ENCODE measurements at regions not wholly inside any gene's neighbourhood (a gene's known extent, or its start where the extent isn't known, plus 50 kb on each side); places are given as distances from the start of the nearest gene placed in this dataset.

- DNase-seq = no peak
Observed at GRCh38 chr2:120461546-120462537, 115.9 kb downstream of the INHBB start.

- DNase-seq = no peak
Observed at GRCh38 chr2:120463527-120463926, 117.6 kb downstream of the INHBB start.

GRCh38 chr2:120463996-120464395 lies 118.1 kb downstream of the INHBB start:
- DNase-seq = no peak

GRCh38 chr2:120464448-120464931 lies 118.6 kb downstream of the INHBB start:
- DNase-seq = no peak

GRCh38 chr2:120465012-120465700 lies 119.2 kb downstream of the INHBB start:
- DNase-seq = no peak

- no peak for DNase-seq
Observed at GRCh38 chr2:120465701-120465988, 119.7 kb downstream of the INHBB start.

- no peak for DNase-seq
Observed at GRCh38 chr2:120465989-120466703, 120.2 kb downstream of the INHBB start.

- no peak for DNase-seq
Observed at GRCh38 chr2:120466704-120467054, 120.7 kb downstream of the INHBB start.

- no peak for DNase-seq
Observed at GRCh38 chr2:120468136-120468535, 122.2 kb downstream of the INHBB start.

GRCh38 chr2:120469426-120469825 lies 123.5 kb downstream of the INHBB start:
- no peak for DNase-seq

GRCh38 chr2:120470041-120470965 lies 124.4 kb downstream of the INHBB start:
- DNase-seq = no peak

GRCh38 chr2:120471166-120471565 lies 125.2 kb downstream of the INHBB start:
- no peak for DNase-seq

GRCh38 chr2:120472031-120472430 lies 126.1 kb downstream of the INHBB start:
- no peak for DNase-seq

- DNase-seq = no peak
Observed at GRCh38 chr2:120472891-120473309, 127.0 kb downstream of the INHBB start.

GRCh38 chr2:120473522-120474271 lies 127.8 kb downstream of the INHBB start:
- DNase-seq = no peak

GRCh38 chr2:120474486-120474885 lies 128.6 kb downstream of the INHBB start:
- no peak for DNase-seq

GRCh38 chr2:120476141-120476540 lies 130.2 kb downstream of the INHBB start:
- no peak for DNase-seq

GRCh38 chr2:120477198-120477597 lies 131.3 kb downstream of the INHBB start:
- DNase-seq = no peak

- DNase-seq = no peak
Observed at GRCh38 chr2:120477831-120478481, 132.0 kb downstream of the INHBB start.

GRCh38 chr2:120480346-120480902 lies 134.5 kb downstream of the INHBB start:
- no peak for DNase-seq

All from activated naive CD4-positive, alpha-beta T cell treated with Interleukin-2 at 50 U/mL for 16 hours (primary cell).